LNCaP clone FGC (cell line): ENCODE measurements at regions not wholly inside any gene's neighbourhood (a gene's known extent, or its start where the extent isn't known, plus 50 kb on each side); places are given as distances from the start of the nearest gene placed in this dataset.
"Not testable (repeated sequence)": the region's sequence is repeated elsewhere in the genome, so short reads cannot be mapped to it uniquely, and the experiment has no call there.

ENCODE experiments used
- DNase-seq: peaks from one replicate; pipeline ENCODE4 v3.0.0-alpha.2; 2011; ENCODE audit warnings: low read depth
- H3K4me3 ChIP-seq: 2 replicates; pipeline ENCODE4 v1.5.1; 2011; ENCODE audit warnings: mild to moderate bottlenecking, low read depth, low read length, control low read depth
- TF ChIP-seq, protein P1 (sequence below): IDR thresholded peaks from 2 replicates; pipeline ENCODE4 v1.5.1; 2012; ENCODE audit warnings: mild to moderate bottlenecking; ENCODE audit not compliant: control insufficient read depth, insufficient read depth; ENCODE audit errors: extremely low read depth

DNA sequence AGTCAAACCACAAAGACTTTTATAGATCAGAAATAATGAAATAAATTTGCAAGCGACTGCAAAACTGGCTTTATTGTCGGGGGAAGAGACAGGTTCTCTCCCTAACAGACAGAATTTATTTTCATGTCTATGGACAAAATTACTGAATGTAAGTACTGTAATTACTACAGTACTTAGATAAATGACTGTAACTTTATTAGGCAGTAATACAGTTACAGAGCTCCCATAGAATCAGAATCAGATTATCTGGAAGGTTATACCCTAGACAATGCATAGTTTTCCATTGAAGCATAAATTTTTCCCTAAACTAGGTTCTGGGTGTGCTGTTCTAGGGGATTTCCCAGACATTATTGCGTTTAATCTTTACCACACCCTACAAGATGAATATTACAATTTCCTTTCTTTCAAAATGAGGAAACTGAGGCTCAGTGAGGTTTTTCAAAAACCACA is 114.2 kb downstream of the C12orf75 start:
- TF ChIP-seq, protein P1, sequence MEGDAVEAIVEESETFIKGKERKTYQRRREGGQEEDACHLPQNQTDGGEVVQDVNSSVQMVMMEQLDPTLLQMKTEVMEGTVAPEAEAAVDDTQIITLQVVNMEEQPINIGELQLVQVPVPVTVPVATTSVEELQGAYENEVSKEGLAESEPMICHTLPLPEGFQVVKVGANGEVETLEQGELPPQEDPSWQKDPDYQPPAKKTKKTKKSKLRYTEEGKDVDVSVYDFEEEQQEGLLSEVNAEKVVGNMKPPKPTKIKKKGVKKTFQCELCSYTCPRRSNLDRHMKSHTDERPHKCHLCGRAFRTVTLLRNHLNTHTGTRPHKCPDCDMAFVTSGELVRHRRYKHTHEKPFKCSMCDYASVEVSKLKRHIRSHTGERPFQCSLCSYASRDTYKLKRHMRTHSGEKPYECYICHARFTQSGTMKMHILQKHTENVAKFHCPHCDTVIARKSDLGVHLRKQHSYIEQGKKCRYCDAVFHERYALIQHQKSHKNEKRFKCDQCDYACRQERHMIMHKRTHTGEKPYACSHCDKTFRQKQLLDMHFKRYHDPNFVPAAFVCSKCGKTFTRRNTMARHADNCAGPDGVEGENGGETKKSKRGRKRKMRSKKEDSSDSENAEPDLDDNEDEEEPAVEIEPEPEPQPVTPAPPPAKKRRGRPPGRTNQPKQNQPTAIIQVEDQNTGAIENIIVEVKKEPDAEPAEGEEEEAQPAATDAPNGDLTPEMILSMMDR, result no peak
- DNase-seq, result no peak
- no peak overlapping the region for H3K4me3 ChIP-seq

GRCh38 chr12:105445249-105445648 is 114.8 kb downstream of the C12orf75 start:
- TF ChIP-seq, protein P1, result no peak
- no peak for DNase-seq
- H3K4me3 ChIP-seq, result no peak overlapping the region

DNA sequence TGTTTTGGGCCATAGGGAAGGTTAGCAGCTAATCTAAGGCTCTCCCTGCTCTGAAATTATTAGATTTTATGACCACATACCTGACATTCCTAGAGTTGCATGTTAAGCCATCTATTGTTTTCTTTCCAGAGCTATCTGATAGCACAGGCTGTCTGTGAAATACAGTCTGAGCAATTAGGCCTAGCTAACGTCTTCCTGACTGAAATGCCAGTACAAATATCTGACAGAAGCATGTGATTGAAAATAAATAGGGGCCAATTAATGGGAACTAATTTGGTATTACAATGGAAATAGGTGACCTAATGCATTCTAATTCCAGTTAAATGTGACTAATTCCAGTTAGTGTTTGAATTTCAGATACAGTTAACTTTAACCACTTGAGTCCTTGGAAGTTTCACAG is 115.2 kb downstream of the C12orf75 start:
- DNase-seq, result no peak
- no peak overlapping the region for H3K4me3 ChIP-seq
- TF ChIP-seq, protein P1, result no peak

GRCh38 chr12:105446460-105446859 is 116.0 kb downstream of the C12orf75 start:
- DNase-seq, H3K4me3 ChIP-seq: not testable (repeated sequence)

- no peak for DNase-seq
- no peak overlapping the region for H3K4me3 ChIP-seq
- TF ChIP-seq, protein P1, result no peak
Observed at GRCh38 chr12:105449431-105449830, 118.9 kb downstream of the C12orf75 start.

DNA sequence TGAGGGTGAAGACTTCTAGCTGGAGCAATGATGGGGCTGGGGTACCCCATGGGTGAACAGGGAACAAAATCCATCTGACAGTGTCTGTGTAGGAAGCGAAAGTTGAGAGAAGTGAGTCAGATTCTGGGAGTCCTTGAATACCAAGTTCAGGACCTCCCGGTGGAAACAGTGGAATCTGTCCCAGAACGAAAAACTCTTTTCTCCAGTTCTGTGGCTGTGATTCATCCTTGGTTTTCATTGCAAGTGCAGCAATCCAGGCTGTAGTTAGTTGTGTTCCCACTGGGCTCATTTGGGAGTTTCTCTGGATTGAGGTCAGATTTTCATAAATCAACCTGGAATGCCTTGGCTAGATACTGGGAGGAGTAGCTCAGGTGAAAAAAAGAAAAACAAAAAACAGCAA is 120.7 kb downstream of the C12orf75 start:
- DNase-seq, result no peak
- TF ChIP-seq, protein P1, result no peak
- H3K4me3 ChIP-seq, result no peak overlapping the region

- H3K4me3 ChIP-seq, result no peak overlapping the region
- DNase-seq, result no peak
- TF ChIP-seq, protein P1, result no peak
Observed at GRCh38 chr12:105451798-105452197, 121.3 kb downstream of the C12orf75 start.

- DNase-seq, result no peak
- TF ChIP-seq, protein P1, result no peak
- H3K4me3 ChIP-seq, result no peak overlapping the region
Observed at GRCh38 chr12:105453316-105453715, 122.8 kb downstream of the C12orf75 start.
